ENCODE measurements at regions not wholly inside any gene's neighbourhood (a gene's known extent, or its start where the extent isn't known, plus 50 kb on each side); places are given as distances from the start of the nearest gene placed in this dataset.
"Not testable (repeated sequence)": the region's sequence is repeated elsewhere in the genome, so short reads cannot be mapped to it uniquely, and the experiment has no call there.

- no peak for TF ChIP-seq CTCF (IDR thresholded peaks at IDR 0.05)
- peak overlapping the region; percentile 81 for H3K27ac ChIP-seq
- ATAC-seq: peak; percentile 96
Observed at GRCh38 chr3:196135693-196136639, 54.1 kb upstream of the TFRC start.

GRCh38 chr3:196134691-196135090 is 52.8 kb upstream of the TFRC start:
- Histone ChIP-seq H3K36me3 (no peaks in the 10 kb centered on the region), H3K27me3 (ENCODE audit: low read depth) (no peaks in the 10 kb centered on the region), H3K27ac (no peak overlapping the region), H3K9me3 (no peaks in the 10 kb centered on the region), H3K4me3 (no peak overlapping the region), H3K4me1 (peaks cover 4% of the 10 kb centered on the region)
- ATAC-seq (no peak), DNase-seq (no peak)
- intact Hi-C loops (cut with DNase I): no loop called here
- TF ChIP-seq CTCF (IDR thresholded peaks at IDR 0.05): no peak

More at GRCh38 chr3:196135693-196136639, 54.1 kb upstream of the TFRC start:
- Histone ChIP-seq H3K9me3 (no peaks in the 10 kb centered on the region), H3K36me3 (no peaks in the 10 kb centered on the region), H3K27me3 (ENCODE audit: low read depth) (no peaks in the 10 kb centered on the region), H3K4me3 (no peak overlapping the region), H3K4me1 (peaks cover 4% of the 10 kb centered on the region)
- peak; percentile 75 for DNase-seq
- intact Hi-C loops (cut with DNase I): no loop called here

- H3K36me3 ChIP-seq; ATAC-seq; intact Hi-C loops (cut with DNase I); H3K4me3 ChIP-seq; H3K27me3 ChIP-seq (ENCODE audit: low read depth); H3K27ac ChIP-seq; H3K4me1 ChIP-seq; H3K9me3 ChIP-seq: not testable (repeated sequence)
- peak; percentile 7 for DNase-seq
Observed at GRCh38 chr3:196133869-196134268, 52.0 kb upstream of the TFRC start.

- TF ChIP-seq CTCF (IDR thresholded peaks at IDR 0.05): no peak
- Histone ChIP-seq H3K27me3 (ENCODE audit: low read depth) (no peaks in the 10 kb centered on the region), H3K36me3 (no peaks in the 10 kb centered on the region), H3K27ac (no peak overlapping the region), H3K4me1 (peaks cover 12% of the 10 kb centered on the region), H3K9me3 (no peaks in the 10 kb centered on the region), H3K4me3 (no peak overlapping the region)
- intact Hi-C loops (cut with DNase I): no loop called here
- ATAC-seq (no peak), DNase-seq (peak; percentile 40)
Observed at GRCh38 chr3:196131921-196132320, 50.0 kb upstream of the TFRC start.
